K562 (cell line): ENCODE measurements at regions not wholly inside any gene's neighbourhood (a gene's known extent, or its start where the extent isn't known, plus 50 kb on each side); places are given as distances from the start of the nearest gene placed in this dataset.

ENCODE experiments used
- ATAC-seq: fragments of 200-7000 bp; cut with Tn5 transposase; 3 replicates; pipeline ENCODE4 v1.9.1; 2020; ENCODE audit warnings: moderate library complexity
- BruUV-seq: library from RNA; stranded (reverse); fragments of 400-500 nt; replicated peaks from 2 replicates; lab custom pipeline; 2021; lab: Mats Ljungman, UMichigan
- CTCF ChIA-PET: fragments of 300-600 bp; formaldehyde crosslinking; extraction: SDS; loops from one replicate; lab custom pipeline; 2021; ENCODE audit warnings: low intra/inter-chr PET ratio; lab: Yijun Ruan, JAX
- POLR2A ChIA-PET: fragments of 300-600, 350-650 bp; sonication (Branson Sonifier 250); formaldehyde crosslinking; extraction: SDS; loops from one replicate; lab custom pipeline; 2021; ENCODE audit warnings: antibody characterized with exemption, inconsistent platforms; lab: Yijun Ruan, JAX
- DNase-seq, 4 experiments: peaks; one replicate each; pipeline versions ENCODE4 v3.0.0 to v3.0.0-alpha.2; 2011 to 2018; ENCODE audit warnings: low spot score in 3 of 4, mixed read lengths in 3 of 4; ENCODE audit errors: extremely low read depth in 1 of 4
- FAIRE-seq: peaks from 2 replicates; lab custom pipeline; 2011; peaks lifted over from hg19 to GRCh38; lab: Jason Lieb, UNC
- H2AFZ ChIP-seq: 2 replicates; pipeline ENCODE4 v1.6.0; 2011; ENCODE audit warnings: low read depth, low read length, control low read depth, inconsistent platforms
- H3K27ac ChIP-seq: fragments of 200-600 bp; 3 replicates; pipeline ENCODE4 v1.8.0; 2011; ENCODE audit warnings: low read depth, mild to moderate bottlenecking, control low read depth, inconsistent platforms, low read length, moderate library complexity, mixed read lengths; ENCODE audit errors: extremely low read depth
- H3K27me3 ChIP-seq, 2 experiments: fragments of 300-600 bp in 1 of 2; 2 replicates in 1 of 2; 3 replicates in 1 of 2; pipeline versions ENCODE4 v1.6.0 to v1.8.0; 2011; ENCODE audit warnings: inconsistent platforms in 2 of 2, low read length in 2 of 2, mild to moderate bottlenecking in 1 of 2, mixed read lengths in 1 of 2, moderate library complexity in 1 of 2; ENCODE audit not compliant: control insufficient read depth in 2 of 2, insufficient read depth in 2 of 2
- H3K36me3 ChIP-seq: fragments of 300-600 bp; 3 replicates; pipeline ENCODE4 v1.8.0; 2011; ENCODE audit warnings: mild to moderate bottlenecking, low read length, inconsistent platforms; ENCODE audit not compliant: control insufficient read depth, insufficient read depth
- H3K4me1 ChIP-seq, 2 experiments: fragments of 200-600 bp in 1 of 2; replicated peaks in 1 of 2; 2 replicates in 1 of 2; 3 replicates in 1 of 2; pipeline versions ENCODE4 v1.5.1 to v1.8.0; 2011; ENCODE audit warnings: inconsistent platforms in 2 of 2, low read length in 2 of 2, mild to moderate bottlenecking in 1 of 2, mixed read lengths in 1 of 2, moderate library complexity in 1 of 2; ENCODE audit not compliant: control insufficient read depth in 2 of 2, insufficient read depth in 2 of 2
- H3K4me2 ChIP-seq: 2 replicates; pipeline ENCODE4 v1.6.1; 2011; ENCODE audit warnings: low read length, control low read depth, inconsistent platforms, mixed read lengths; ENCODE audit not compliant: insufficient read depth
- H3K4me3 ChIP-seq: fragments of 200-600 bp; sonication (generic), shearing (Covaris generic); 2 replicates; pipeline ENCODE4 v1.5.1; 2016; ENCODE audit warnings: control low read depth, inconsistent platforms
- H3K79me2 ChIP-seq: fragments of 200-600 bp; 3 replicates; pipeline ENCODE4 v1.8.0; 2011; ENCODE audit warnings: low read length, inconsistent platforms; ENCODE audit not compliant: control insufficient read depth, insufficient read depth
- H3K9ac ChIP-seq, 2 experiments: 2 replicates each; pipeline versions ENCODE4 v1.6.0 to v1.6.1; 2011; ENCODE audit warnings: low read depth in 2 of 2, low read length in 2 of 2, control low read depth in 1 of 2, inconsistent platforms in 1 of 2, mild to moderate bottlenecking in 1 of 2, mixed read lengths in 1 of 2; ENCODE audit not compliant: insufficient read depth in 1 of 2
- H3K9me1 ChIP-seq: one replicate; pipeline ENCODE4 v1.6.0; 2011; ENCODE audit warnings: inconsistent platforms, mild to moderate bottlenecking, low read length, moderate library complexity; ENCODE audit not compliant: control insufficient read depth, insufficient read depth
- H3K9me3 ChIP-seq: replicated peaks from 2 replicates; pipeline ENCODE4 v1.5.1; 2011; ENCODE audit warnings: low read depth, low read length, inconsistent platforms; ENCODE audit not compliant: control insufficient read depth, insufficient read depth
- H4K20me1 ChIP-seq: replicated peaks from 2 replicates; pipeline ENCODE4 v1.6.1; 2011; ENCODE audit warnings: low read length, inconsistent platforms, mixed read lengths; ENCODE audit not compliant: control insufficient read depth, insufficient read depth
- AFF4 ChIP-seq: sonication (generic); formaldehyde crosslinking; IDR thresholded peaks from 2 replicates; pipeline ENCODE4 v1.8.0; 2023; ENCODE audit warnings: mild to moderate bottlenecking, missing genetic modification reagents
- CAMTA2 ChIP-seq: fragments of 250-450 bp; sonication (Bioruptor Pico); conservative IDR thresholded peaks from 2 replicates; pipeline ENCODE4 v1.5.1; 2022
- E4F1 ChIP-seq: fragments of 250-450 bp; sonication (Bioruptor Pico); IDR thresholded peaks from 2 replicates; pipeline ENCODE4 v1.5.0; 2021; ENCODE audit warnings: mild to moderate bottlenecking, borderline replicate concordance
- ID3 ChIP-seq, 2 experiments: fragments of 250-450 bp in 1 of 2; fragments of 450-650 bp in 1 of 2; sonication (Bioruptor Pico) in 1 of 2; IDR thresholded peaks; 2 replicates each; pipeline versions ENCODE4 v1.6.1 to v1.8.0; 2016 to 2021; ENCODE audit warnings: mild to moderate bottlenecking in 2 of 2, moderate library complexity in 2 of 2, missing compliant biosample characterization in 1 of 2, missing genetic modification characterization in 1 of 2
- IRF9 ChIP-seq: fragments of 450-650 bp; IDR thresholded peaks from 2 replicates; pipeline ENCODE4 v1.6.1; 2016; ENCODE audit warnings: missing biosample characterization, missing genetic modification characterization
- MED1 ChIP-seq: sonication (generic); formaldehyde crosslinking; IDR thresholded peaks from 2 replicates; pipeline ENCODE4 v1.8.1; 2023; ENCODE audit warnings: missing genetic modification reagents, borderline replicate concordance
- PRPF4 ChIP-seq: fragments of 200-400 bp; formaldehyde crosslinking; IDR thresholded peaks from one replicate; pipeline ENCODE4 v1.6.1; 2017; ENCODE audit warnings: low read length, low read depth, mild to moderate bottlenecking; ENCODE audit not compliant: insufficient read depth, poor library complexity, severe bottlenecking
- RBM39 ChIP-seq: fragments of 200-400 bp; formaldehyde crosslinking; optimal IDR thresholded peaks from 2 replicates; pipeline ENCODE3; 2018; ENCODE audit warnings: low read depth, low read length
- THAP7 ChIP-seq: fragments of 250-450 bp; sonication (Bioruptor Pico); IDR thresholded peaks from 2 replicates; pipeline ENCODE4 v1.5.0; 2021
- THRAP3 ChIP-seq: fragments of 450-650 bp; IDR thresholded peaks from 2 replicates; pipeline ENCODE4 v1.6.1; 2016; ENCODE audit warnings: mild to moderate bottlenecking, inconsistent platforms, borderline replicate concordance
- ZNF143 ChIP-seq: sonication (generic); formaldehyde crosslinking; IDR thresholded peaks from 2 replicates; pipeline ENCODE4 v1.9.0; 2022; ENCODE audit warnings: mild to moderate bottlenecking, missing genetic modification reagents
- ZNF175 ChIP-seq: fragments of 200-800 bp; sonication (Bioruptor generic); IDR thresholded peaks from 2 replicates; pipeline ENCODE4 v1.6.1; 2016; ENCODE audit warnings: low read depth, mild to moderate bottlenecking, missing genetic modification characterization, missing compliant biosample characterization
- ZNF316 ChIP-seq: fragments of 450-650 bp; IDR thresholded peaks from 2 replicates; pipeline ENCODE4 v1.6.1; 2016
- WGBS: fragments of 100-300 bp; shearing (Covaris generic); methylation state at CpG from one replicate; pipeline ENCODE4 v1.1.6; 2016; ENCODE audit warnings: low coverage, mixed read lengths; ENCODE audit not compliant: insufficient coverage; ENCODE audit errors: missing lambda C conversion rate; 5-methylcytosine and 5-hydroxymethylcytosine counted together
- in situ Hi-C: fragments of 300-500 bp; cut with MboI; formaldehyde crosslinking; loops from 4 replicates; pipeline ENCODE4 v1.15.0; 2018; ENCODE audit warnings: inconsistent platforms, mixed read lengths
- intact Hi-C: fragments of 100-400 bp; cut with micrococcal nuclease; formaldehyde crosslinking; loops from 2 replicates; pipeline ENCODE4 v1.14.2; 2022

GRCh38 chr2:6589150-6589549, 276.6 kb downstream of the CMPK2 start (continued):
- no peak for TF ChIP-seq E4F1 (CRISPR knock-in tag)
- no peak for TF ChIP-seq MED1 (CRISPR knock-in tag)
- no peak for TF ChIP-seq RBM39
- no peak for TF ChIP-seq THRAP3
- TF ChIP-seq, all 486 proteins: peak for 0

GRCh38 chr2:6590442-6590841, 275.3 kb downstream of the CMPK2 start:
- Histone ChIP-seq H3K4me3 (no peak overlapping the region), H3K9ac (no peak overlapping the region), H2AFZ (no peak overlapping the region), H3K27ac (no peak overlapping the region), H3K36me3 (no peaks in the 10 kb centered on the region), H3K9me1 (no peaks in the 10 kb centered on the region), H3K4me1 (no peaks in the 10 kb centered on the region), H3K9me3 (peaks cover 3% of the 10 kb centered on the region; the same call in 1 of the 2 replicates), H4K20me1 (no peaks in the 10 kb centered on the region), H3K79me2 (no peaks in the 10 kb centered on the region), H3K4me2 (no peak overlapping the region), H3K27me3 (no peaks in the 10 kb centered on the region)
- POLR2A ChIA-PET = interaction anchor here (0.8 kb wide), 1 partner anchor 72 kb away, joined by 3 read pairs; no protein-coding TSS in a partner anchor
- intact Hi-C loops (no loop called here), in situ Hi-C loops (no loop called here)
- ATAC-seq = no peak
- BruUV-seq = no TSS peak
- FAIRE-seq = no peak
- CTCF ChIA-PET = no interaction called here
- DNase-seq = no peak
- 3% methylated on average over 3 of the region's 3 CpGs for WGBS
- TF ChIP-seq CAMTA2 (CRISPR knock-in tag) (no peak), PRPF4 (no peak), ZNF316 (no peak), ZNF143 (CRISPR knock-in tag) (no peak), THAP7 (CRISPR knock-in tag) (no peak), ID3 (CRISPR knock-in tag; IDR thresholded peaks at IDR 0.05) (no peak), ID3 (tag; IDR thresholded peaks at IDR 0.05) (no peak), AFF4 (CRISPR knock-in tag) (no peak), IRF9 (tag) (no peak), ZNF175 (no peak)
